Endothelial cell of umbilical vein (primary cell): ENCODE measurements at regions not wholly inside any gene's neighbourhood (a gene's known extent, or its start where the extent isn't known, plus 50 kb on each side); places are given as distances from the start of the nearest gene placed in this dataset.

Experiments used
- BruUV-seq: library from RNA; stranded (reverse); fragments of 400-500 nt; replicated peaks from 2 replicates; lab custom pipeline; 2021; lab: Mats Ljungman, UMichigan
- CTCF ChIA-PET: fragments of 300-600, 350-600 bp; sonication (Branson Sonifier 250); formaldehyde crosslinking; loops from one replicate; lab custom pipeline; 2021; ENCODE audit warnings: antibody characterized with exemption, inconsistent platforms; lab: Charles Lee
- POLR2A ChIA-PET: fragments of 300-600, 350-600 bp; sonication (Branson Sonifier 250); formaldehyde crosslinking; loops from one replicate; lab custom pipeline; 2021; ENCODE audit warnings: antibody characterized with exemption, inconsistent platforms; lab: Charles Lee
- DNase-seq: peaks from one replicate; pipeline ENCODE4 v3.0.0-alpha.2; 2011; ENCODE audit warnings: low read depth, low spot score
- FAIRE-seq: peaks from 2 replicates; lab custom pipeline; 2011; peaks lifted over from hg19 to GRCh38; lab: Jason Lieb, UNC
- H2AFZ ChIP-seq: 2 replicates; pipeline ENCODE4 v1.6.0; 2012; ENCODE audit warnings: low read depth, low read length, control low read depth, inconsistent platforms
- H3K27ac ChIP-seq: 2 replicates; pipeline ENCODE4 v1.5.1; 2011; ENCODE audit warnings: low read depth, mild to moderate bottlenecking, control low read depth, low read length, moderate library complexity; ENCODE audit not compliant: insufficient read depth
- H3K27me3 ChIP-seq, 2 experiments: 2 replicates each; pipeline versions ENCODE4 v1.6.0 to v1.6.1; 2011; ENCODE audit warnings: low read length in 2 of 2, mixed read lengths in 1 of 2; ENCODE audit not compliant: control insufficient read depth in 2 of 2, insufficient read depth in 2 of 2
- H3K36me3 ChIP-seq, 2 experiments: 2 replicates in 1 of 2; 3 replicates in 1 of 2; pipeline ENCODE4 v1.5.1; 2011; ENCODE audit warnings: low read length in 2 of 2, mild to moderate bottlenecking in 1 of 2, moderate library complexity in 1 of 2; ENCODE audit not compliant: control insufficient read depth in 2 of 2, insufficient read depth in 2 of 2; ENCODE audit errors: extremely low read depth in 1 of 2
- H3K4me1 ChIP-seq: 3 replicates; pipeline ENCODE4 v1.5.1; 2011; ENCODE audit warnings: mild to moderate bottlenecking, low read length; ENCODE audit not compliant: control insufficient read depth, insufficient read depth; ENCODE audit errors: extremely low read depth
- H3K4me2 ChIP-seq: 2 replicates; pipeline ENCODE4 v1.6.1; 2011; ENCODE audit warnings: low read length, control low read depth, mixed read lengths; ENCODE audit not compliant: insufficient read depth
- H3K4me3 ChIP-seq, 3 experiments: fragments of 200-600 bp in 1 of 3; sonication (generic), shearing (Covaris generic) in 1 of 3; replicated peaks in 1 of 3; 2 replicates each; pipeline ENCODE4 v1.5.1; 2011 to 2016; ENCODE audit warnings: control low read depth in 3 of 3, low read length in 3 of 3, mild to moderate bottlenecking in 2 of 3, inconsistent platforms in 1 of 3, low read depth in 1 of 3, moderate library complexity in 1 of 3; ENCODE audit not compliant: insufficient read depth in 1 of 3
- H3K79me2 ChIP-seq: 2 replicates; pipeline ENCODE4 v1.6.0; 2012; ENCODE audit warnings: low read length, inconsistent platforms; ENCODE audit not compliant: control insufficient read depth, insufficient read depth
- H3K9ac ChIP-seq: replicated peaks from 2 replicates; pipeline ENCODE3; 2011; ENCODE audit warnings: low read length, control low read depth; ENCODE audit not compliant: insufficient read depth; ENCODE audit errors: extremely low read depth
- H3K9me1 ChIP-seq: replicated peaks from 3 replicates; pipeline ENCODE4 v1.6.0; 2011; ENCODE audit warnings: mild to moderate bottlenecking, low read length; ENCODE audit not compliant: control insufficient read depth, insufficient read depth; ENCODE audit errors: extremely low read depth
- H3K9me3 ChIP-seq: replicated peaks from 2 replicates; pipeline ENCODE4 v1.5.1; 2012; ENCODE audit warnings: low read length, inconsistent platforms; ENCODE audit not compliant: control insufficient read depth, insufficient read depth
- H4K20me1 ChIP-seq: replicated peaks from 2 replicates; pipeline ENCODE3; 2011; ENCODE audit warnings: mild to moderate bottlenecking, low read length; ENCODE audit not compliant: control insufficient read depth, insufficient read depth; ENCODE audit errors: extremely low read depth
- EZH2 ChIP-seq: IDR thresholded peaks from 2 replicates; pipeline ENCODE4 v1.6.1; 2012; ENCODE audit warnings: borderline replicate concordance, low read depth, mild to moderate bottlenecking, moderate library complexity, low read length, inconsistent platforms; ENCODE audit not compliant: severe bottlenecking
- FOS ChIP-seq: IDR thresholded peaks from 2 replicates; pipeline ENCODE4 v1.6.1; 2011; ENCODE audit warnings: mild to moderate bottlenecking, low read length, moderate library complexity, borderline replicate concordance; ENCODE audit not compliant: insufficient read depth
- GATA2 ChIP-seq: IDR thresholded peaks from 2 replicates; pipeline ENCODE4 v1.7.0; 2011; ENCODE audit warnings: low read depth, mild to moderate bottlenecking, moderate library complexity, mixed read lengths, low read length; ENCODE audit not compliant: insufficient read length, insufficient read depth
- JUN ChIP-seq: IDR thresholded peaks from 2 replicates; pipeline ENCODE4 v1.6.1; 2011; ENCODE audit warnings: borderline replicate concordance, low read depth; ENCODE audit not compliant: insufficient read length, insufficient read depth
- MAX ChIP-seq: IDR thresholded peaks from 2 replicates; pipeline ENCODE4 v1.6.1; 2011; ENCODE audit not compliant: insufficient read depth, insufficient read length
- MYC ChIP-seq: IDR thresholded peaks from one replicate; pipeline ENCODE4 v1.6.1; 2011; ENCODE audit warnings: mild to moderate bottlenecking, low read depth, low read length
- POLR2A ChIP-seq: IDR thresholded peaks from 2 replicates; pipeline ENCODE4 v1.6.1; 2012; ENCODE audit warnings: low read depth, mild to moderate bottlenecking, control low read depth, low read length
- POLR2AphosphoS5 ChIP-seq: IDR thresholded peaks from 2 replicates; pipeline ENCODE4 v1.6.1; 2012; ENCODE audit warnings: low read depth, mild to moderate bottlenecking, control low read depth, low read length, moderate library complexity; ENCODE audit not compliant: insufficient read depth
- dilution Hi-C: fragments of 300-500 bp; cut with MboI; formaldehyde crosslinking; loops from one replicate; pipeline ENCODE4 v1.15.0; 2019; ENCODE audit warnings: low sequenced_read_pairs; ENCODE audit not compliant: extremely low pct_ligation_motif_present
- intact Hi-C: fragments of 100-400 bp; cut with micrococcal nuclease; formaldehyde crosslinking; loops from one replicate; pipeline ENCODE4 v1.10.0; 2022
- TF ChIP-seq, protein P1 (sequence below), 2 donors: IDR thresholded peaks; 1 replicate in 1 of 2; 2 replicates in 1 of 2; pipeline ENCODE4 v1.5.1; 2011; ENCODE audit warnings: low read length in 2 of 2, mild to moderate bottlenecking in 2 of 2, moderate library complexity in 2 of 2, control low read depth in 1 of 2, inconsistent platforms in 1 of 2, low read depth in 1 of 2; ENCODE audit not compliant: insufficient read depth in 1 of 2; ENCODE audit errors: extremely low read depth in 1 of 2

- CTCF ChIA-PET, result no interaction called here
- intact Hi-C loops, result no loop called here
- no peaks in the 10 kb centered on the region for H3K36me3 ChIP-seq
Observed at GRCh38 chr5:23963449-23963848, 456.0 kb downstream of the PRDM9 start.

More at GRCh38 chr5:23963449-23963848, 456.0 kb downstream of the PRDM9 start:
- no peak overlapping the region for H3K4me2 ChIP-seq
- H2AFZ ChIP-seq, result no peak overlapping the region
- POLR2A ChIA-PET, result no interaction called here
- no peak overlapping the region for H3K27ac ChIP-seq
- no peaks in the 10 kb centered on the region for H3K9me1 ChIP-seq
- FAIRE-seq, result no peak
- no peaks in the 10 kb centered on the region for H3K79me2 ChIP-seq
- H3K4me3 ChIP-seq, result no peak overlapping the region
- TF ChIP-seq FOS (no peak), MAX (no peak), MYC (no peak), POLR2AphosphoS5 (no peak), EZH2 (no peak), GATA2 (no peak), JUN (no peak), POLR2A (no peak)
- TF ChIP-seq, protein P1, sequence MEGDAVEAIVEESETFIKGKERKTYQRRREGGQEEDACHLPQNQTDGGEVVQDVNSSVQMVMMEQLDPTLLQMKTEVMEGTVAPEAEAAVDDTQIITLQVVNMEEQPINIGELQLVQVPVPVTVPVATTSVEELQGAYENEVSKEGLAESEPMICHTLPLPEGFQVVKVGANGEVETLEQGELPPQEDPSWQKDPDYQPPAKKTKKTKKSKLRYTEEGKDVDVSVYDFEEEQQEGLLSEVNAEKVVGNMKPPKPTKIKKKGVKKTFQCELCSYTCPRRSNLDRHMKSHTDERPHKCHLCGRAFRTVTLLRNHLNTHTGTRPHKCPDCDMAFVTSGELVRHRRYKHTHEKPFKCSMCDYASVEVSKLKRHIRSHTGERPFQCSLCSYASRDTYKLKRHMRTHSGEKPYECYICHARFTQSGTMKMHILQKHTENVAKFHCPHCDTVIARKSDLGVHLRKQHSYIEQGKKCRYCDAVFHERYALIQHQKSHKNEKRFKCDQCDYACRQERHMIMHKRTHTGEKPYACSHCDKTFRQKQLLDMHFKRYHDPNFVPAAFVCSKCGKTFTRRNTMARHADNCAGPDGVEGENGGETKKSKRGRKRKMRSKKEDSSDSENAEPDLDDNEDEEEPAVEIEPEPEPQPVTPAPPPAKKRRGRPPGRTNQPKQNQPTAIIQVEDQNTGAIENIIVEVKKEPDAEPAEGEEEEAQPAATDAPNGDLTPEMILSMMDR (IDR thresholded peaks at IDR 0.05; ENCODE audit: extremely low read depth in 1 of 2, insufficient read depth in 1 of 2, low read depth in 1 of 2, low read length in 2 of 2), result no peak
- no peaks in the 10 kb centered on the region for H3K4me1 ChIP-seq
- no peak overlapping the region for H3K9ac ChIP-seq
- H3K9me3 ChIP-seq, result peaks cover 2% of the 10 kb centered on the region
- H3K27me3 ChIP-seq, result no peaks in the 10 kb centered on the region
- no TSS peak for BruUV-seq
- dilution Hi-C loops, result no loop called here
- no peak for DNase-seq
- no peaks in the 10 kb centered on the region for H4K20me1 ChIP-seq
